ENCODE measurements at regions not wholly inside any gene's neighbourhood (a gene's known extent, or its start where the extent isn't known, plus 50 kb on each side); places are given as distances from the start of the nearest gene placed in this dataset.

GRCh38 chrX:125744914-125745313 lies 421.2 kb downstream of the DCAF12L2 start:
- Histone ChIP-seq H3K9ac (ENCODE audit: insufficient read depth in 1 of 2, low read depth in 2 of 2, low read length in 2 of 2) (no peak overlapping the region), H4K20me1 (replicated peaks; ENCODE audit: control insufficient read depth, insufficient read depth, low read length) (no peaks in the 10 kb centered on the region), H3K79me2 (ENCODE audit: control insufficient read depth, insufficient read depth, low read length) (no peaks in the 10 kb centered on the region), H3K4me2 (ENCODE audit: insufficient read depth, low read length) (no peak overlapping the region), H3K4me3 (no peak overlapping the region), H3K27ac (ENCODE audit: extremely low read depth, low read depth, low read length) (no peak overlapping the region), H3K9me1 (ENCODE audit: control insufficient read depth, insufficient read depth, low read length) (no peaks in the 10 kb centered on the region), H3K36me3 (ENCODE audit: control insufficient read depth, insufficient read depth, low read length) (no peaks in the 10 kb centered on the region), H3K27me3 (ENCODE audit: control insufficient read depth in 2 of 2, insufficient read depth in 2 of 2, low read length in 2 of 2) (no peaks in the 10 kb centered on the region), H3K4me1 (replicated peaks in 1 of 2; ENCODE audit: control insufficient read depth in 2 of 2, insufficient read depth in 2 of 2, low read length in 2 of 2) (no peaks in the 10 kb centered on the region), H3K9me3 (replicated peaks; ENCODE audit: control insufficient read depth, insufficient read depth, low read depth, low read length) (no peaks in the 10 kb centered on the region), H2AFZ (ENCODE audit: low read depth, low read length) (no peak overlapping the region)
- FAIRE-seq (no peak), ATAC-seq (no peak), DNase-seq (ENCODE audit: extremely low read depth in 1 of 4, low spot score in 3 of 4) (no peak)
- in situ Hi-C loops (cut with MboI) (no loop called here), intact Hi-C loops (cut with micrococcal nuclease) (no loop called here)
- TF ChIP-seq TEAD4 (IDR thresholded peaks at IDR 0.05; ENCODE audit: low read length) (no peak), TEAD4 (CRISPR knock-in tag; IDR thresholded peaks at IDR 0.05; ENCODE audit: borderline replicate concordance) (no peak), JUN (IDR thresholded peaks at IDR 0.05; ENCODE audit: borderline replicate concordance, low read depth, low read length) (no peak), JUN (CRISPR knock-in tag; IDR thresholded peaks at IDR 0.05; ENCODE audit: borderline replicate concordance) (no peak), DEAF1 (CRISPR knock-in tag; IDR thresholded peaks at IDR 0.05) (no peak), ZNF740 (CRISPR knock-in tag; IDR thresholded peaks at IDR 0.05) (no peak), ZNF740 (tag; IDR thresholded peaks at IDR 0.05) (no peak)
- ChIA-PET CTCF (ENCODE audit: low intra/inter-chr PET ratio) (no interaction called here), POLR2A (no interaction called here)
- 10% methylated on average over 3 of the region's 3 CpGs for WGBS (ENCODE audit: insufficient coverage, low coverage, missing lambda C conversion rate)
- BruUV-seq (replicated peaks), result no TSS peak
